GM10266 (cell line): ENCODE measurements at regions not wholly inside any gene's neighbourhood (a gene's known extent, or its start where the extent isn't known, plus 50 kb on each side); places are given as distances from the start of the nearest gene placed in this dataset.

ENCODE experiments used
- DNase-seq: peaks from one replicate; pipeline ENCODE4 v3.0.0; 2012; ENCODE audit errors: extremely low spot score
- CTCF ChIP-seq: IDR thresholded peaks from 2 replicates; pipeline ENCODE4 v1.5.1; 2012; ENCODE audit warnings: mild to moderate bottlenecking, low read depth; ENCODE audit not compliant: control insufficient read depth, insufficient read depth; ENCODE audit errors: missing control alignments

- no peak for TF ChIP-seq CTCF
- no peak for DNase-seq
Measured at GRCh38 chr13:47372751-47373150, 475.9 kb upstream of the HTR2A start.

DNA sequence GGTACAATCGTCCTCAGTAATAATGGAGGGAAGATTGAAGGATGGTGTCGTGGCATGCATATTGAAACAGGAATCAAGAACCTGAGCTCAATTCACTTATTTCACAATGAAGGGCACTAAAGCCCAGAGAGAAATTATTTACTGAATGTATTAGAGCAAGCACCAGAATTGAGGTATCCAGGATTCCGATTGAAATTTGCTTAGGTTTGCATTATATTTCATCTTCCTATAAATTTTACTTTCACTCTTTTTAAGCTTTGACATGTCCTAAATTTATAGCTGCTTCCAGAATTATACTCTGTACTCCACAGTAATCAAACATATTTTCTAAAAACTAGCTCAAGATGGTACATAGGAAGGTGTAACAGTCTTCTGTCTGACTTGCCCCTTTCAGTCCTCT is 454.9 kb upstream of the HTR2A start:
- no peak for TF ChIP-seq CTCF
- DNase-seq = no peak

DNA sequence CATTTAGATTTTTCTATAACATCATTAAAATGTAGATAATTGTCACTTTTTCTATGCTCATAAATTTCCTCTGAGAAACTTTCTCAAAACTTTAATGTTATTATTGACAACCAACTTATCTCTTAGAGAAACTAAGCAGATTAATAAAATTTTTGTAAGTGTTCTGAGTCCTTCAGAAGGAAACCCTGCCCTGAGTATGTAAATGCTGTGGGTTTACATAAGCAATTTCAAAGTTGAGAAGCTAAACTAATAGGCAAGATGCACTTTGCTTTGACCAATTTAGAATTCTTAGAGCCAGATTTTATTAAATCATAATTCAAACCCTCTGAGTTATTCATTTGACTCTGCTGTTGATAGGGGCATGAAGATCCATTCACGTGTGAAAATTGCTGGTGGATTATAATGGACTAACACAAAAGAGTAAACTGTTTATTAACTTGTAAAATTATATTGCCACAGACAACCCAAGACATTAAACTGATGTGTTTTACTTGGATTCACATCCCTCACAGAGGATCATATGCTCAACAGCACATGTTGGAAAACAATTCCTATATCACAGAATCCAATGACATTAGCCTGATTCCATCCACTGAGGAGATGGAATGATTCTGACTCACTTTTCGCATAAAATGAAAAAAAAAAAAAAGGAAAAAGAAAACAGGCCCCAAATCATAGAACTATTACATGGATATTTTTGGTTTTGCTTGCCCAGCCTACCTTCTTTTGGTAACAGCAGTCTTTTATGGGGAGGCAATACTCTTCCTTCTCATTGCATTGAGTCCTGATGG is 453.7 kb upstream of the HTR2A start:
- no peak for DNase-seq
- TF ChIP-seq CTCF = no peak

DNA sequence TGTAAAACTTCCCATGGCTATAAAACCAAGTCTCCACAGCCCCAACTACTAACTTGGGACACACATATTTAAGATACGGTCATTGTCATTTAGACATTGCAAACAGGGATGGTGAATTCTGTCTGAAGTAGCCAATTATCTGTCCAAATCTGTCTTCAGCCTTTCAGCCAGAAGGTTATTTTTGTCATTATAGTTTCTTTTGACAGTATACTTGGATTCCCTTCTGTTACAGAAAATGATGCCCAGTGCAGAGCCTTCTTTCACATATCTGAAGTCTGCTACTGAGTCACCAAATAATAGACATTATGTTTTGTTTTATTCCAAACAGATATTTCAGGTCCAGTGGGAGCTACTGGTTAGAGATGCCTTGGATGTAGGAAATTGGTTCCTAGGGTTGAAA is 452.4 kb upstream of the HTR2A start:
- DNase-seq = no peak
- TF ChIP-seq CTCF = no peak

DNA sequence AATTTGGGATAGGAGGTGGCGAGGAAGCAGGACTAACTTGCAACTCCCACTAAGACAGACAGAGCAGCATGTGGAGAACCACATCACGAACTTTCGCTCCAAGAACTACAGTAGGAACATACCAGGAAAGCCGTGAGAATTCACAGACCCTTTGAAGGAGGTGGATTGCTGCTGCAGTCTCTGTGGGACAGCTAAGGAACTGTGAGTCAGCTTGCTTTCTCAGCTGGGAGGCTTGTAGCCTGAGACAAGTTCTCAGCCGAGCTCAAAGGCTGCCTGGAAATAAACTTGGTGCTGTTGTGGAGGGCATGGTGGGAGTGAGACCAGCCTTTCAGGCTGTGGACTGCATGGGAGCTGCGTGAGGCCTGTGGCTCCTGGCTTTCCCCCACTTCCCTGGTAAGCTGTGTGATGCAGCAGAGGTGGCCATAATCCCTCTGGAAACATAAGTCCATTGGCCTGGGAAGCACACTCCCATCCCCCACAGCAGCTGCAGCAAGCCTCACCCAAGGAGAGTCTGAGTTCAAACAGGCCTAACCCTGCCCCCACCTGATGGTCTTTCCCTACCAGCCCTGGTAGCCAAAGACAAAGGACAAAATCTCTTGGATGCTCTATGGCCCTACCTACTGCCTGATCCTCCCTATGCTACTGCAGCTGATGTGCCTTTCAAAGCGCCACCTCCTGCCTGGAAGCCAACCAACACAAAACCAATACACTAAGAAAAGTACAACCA is 441.1 kb upstream of the HTR2A start:
- DNase-seq = no peak

GRCh38 chr13:47334173-47334572 is 437.3 kb upstream of the HTR2A start:
- no peak for DNase-seq
- no peak for TF ChIP-seq CTCF

More for the DNA sequence above, 441.1 kb upstream of the HTR2A start:
- TF ChIP-seq CTCF = no peak

DNA sequence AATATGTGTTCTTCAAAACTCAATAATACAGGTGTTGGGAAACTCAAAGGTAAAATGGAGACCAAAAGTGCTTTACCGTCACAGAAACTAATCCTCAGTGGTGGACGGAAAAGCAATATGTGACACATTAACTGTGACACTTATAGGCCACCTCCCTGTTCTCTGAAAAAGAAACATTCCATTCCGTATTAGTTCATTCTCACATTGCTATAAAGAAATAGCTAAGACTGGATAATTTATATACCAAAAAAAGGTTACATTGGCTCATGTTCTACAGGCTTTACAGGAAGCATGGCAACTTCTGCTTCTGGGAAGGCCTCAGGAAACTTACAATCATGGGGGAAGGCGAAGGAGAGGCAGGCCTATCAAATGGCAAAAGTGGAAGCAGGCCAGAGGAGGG is 435.3 kb upstream of the HTR2A start:
- no peak for DNase-seq
- TF ChIP-seq CTCF = no peak
